Vagina (tissue), 2 donors: ENCODE measurements at regions not wholly inside any gene's neighbourhood (a gene's known extent, or its start where the extent isn't known, plus 50 kb on each side); places are given as distances from the start of the nearest gene placed in this dataset.
A peak's percentile ranks its signal among the peaks of the same experiment; 100 is the strongest.

Source experiments
- DNase-seq, 2 donors: peaks; one replicate each; pipeline ENCODE4 v3.0.0-alpha.2; 2017; ENCODE audit errors: extremely low spot score in 2 of 2
- H3K27ac ChIP-seq: fragments of 200-600 bp; sonication (generic); one replicate; pipeline ENCODE4 v1.5.1; 2019
- H3K27me3 ChIP-seq: fragments of 200-600 bp; sonication (generic); one replicate; pipeline ENCODE4 v1.5.1; 2019
- H3K36me3 ChIP-seq, 2 donors: fragments of 200-600 bp; sonication (generic); one replicate each; pipeline ENCODE4 v1.5.1; 2017 to 2019
- H3K4me1 ChIP-seq: fragments of 200-600 bp; sonication (generic); one replicate; pipeline ENCODE4 v1.5.1; 2019
- H3K4me3 ChIP-seq, 2 donors: fragments of 200-600 bp; sonication (generic); 1 replicate in 1 of 2; 2 replicates in 1 of 2; pipeline ENCODE4 v1.5.1; 2016 to 2019
- H3K9me3 ChIP-seq: fragments of 200-600 bp; sonication (generic); one replicate; pipeline ENCODE4 v1.5.1; 2019
- POLR2A ChIP-seq, 2 donors: fragments of 450-650 bp; IDR thresholded peaks; one replicate each; pipeline ENCODE4 v1.6.1; 2017; ENCODE audit warnings: antibody characterized with exemption in 2 of 2, mild to moderate bottlenecking in 2 of 2, moderate library complexity in 2 of 2
- POLR2AphosphoS5 ChIP-seq, 2 donors: sonication (generic); formaldehyde crosslinking; IDR thresholded peaks; one replicate each; pipeline ENCODE4 v1.9.0; 2017; ENCODE audit warnings: antibody characterized with exemption in 2 of 2, mild to moderate bottlenecking in 2 of 2, low read depth in 1 of 2; ENCODE audit not compliant: insufficient read depth in 1 of 2
- intact Hi-C: fragments of 100-400 bp; cut with DNase I; formaldehyde crosslinking; loops from one replicate; pipeline ENCODE4 v1.15.1; 2023
- TF ChIP-seq, protein P1 (sequence below), 3 experiments: fragments of 450-650 bp in 2 of 3; fragments of 200-600 bp in 1 of 3; sonication (generic) in 1 of 3; IDR thresholded peaks; one replicate each; pipeline ENCODE4 v1.5.1; 2017 to 2019; ENCODE audit warnings: antibody characterized with exemption in 3 of 3, mild to moderate bottlenecking in 2 of 3, moderate library complexity in 2 of 3

DNA sequence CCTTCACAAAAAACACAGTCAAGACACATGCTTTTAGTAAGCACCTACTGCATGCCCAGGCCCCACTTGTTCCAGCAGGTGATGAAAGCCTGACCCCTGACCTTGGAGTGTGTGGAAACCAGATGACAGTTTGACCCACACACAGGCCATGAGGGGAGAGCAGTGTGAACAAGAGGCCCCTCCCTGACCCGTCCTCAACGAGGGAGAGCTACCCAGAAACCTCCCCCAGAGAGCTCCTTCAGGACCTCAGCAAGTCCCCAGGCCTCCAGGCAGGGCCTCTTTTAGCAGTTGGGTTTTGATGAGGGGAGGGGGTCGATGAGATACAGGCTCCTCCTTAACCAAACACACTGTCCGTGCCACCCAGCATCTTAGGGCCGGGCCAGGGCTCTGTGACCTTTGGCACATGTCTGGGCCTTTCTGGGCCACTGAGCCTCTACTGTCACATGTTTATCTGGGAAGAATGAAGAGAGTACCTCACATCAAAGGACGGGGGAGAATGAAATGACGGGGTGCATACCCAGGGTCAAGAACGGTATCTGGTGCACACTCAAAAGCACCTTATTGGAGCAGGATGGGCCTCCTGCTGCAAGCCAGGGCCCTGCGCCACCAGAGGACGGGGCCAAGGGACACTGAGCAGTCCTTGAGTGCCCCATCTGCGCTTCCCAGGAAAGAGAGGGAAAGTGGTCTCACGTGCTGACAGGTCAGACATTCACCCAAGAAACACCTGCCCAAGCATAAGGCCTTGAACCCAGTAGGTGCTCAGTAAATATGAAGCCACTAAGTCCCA, 202.6 kb upstream of the ZMIZ1 start:
- H3K36me3 ChIP-seq, result no peaks in the 10 kb centered on the region

DNA sequence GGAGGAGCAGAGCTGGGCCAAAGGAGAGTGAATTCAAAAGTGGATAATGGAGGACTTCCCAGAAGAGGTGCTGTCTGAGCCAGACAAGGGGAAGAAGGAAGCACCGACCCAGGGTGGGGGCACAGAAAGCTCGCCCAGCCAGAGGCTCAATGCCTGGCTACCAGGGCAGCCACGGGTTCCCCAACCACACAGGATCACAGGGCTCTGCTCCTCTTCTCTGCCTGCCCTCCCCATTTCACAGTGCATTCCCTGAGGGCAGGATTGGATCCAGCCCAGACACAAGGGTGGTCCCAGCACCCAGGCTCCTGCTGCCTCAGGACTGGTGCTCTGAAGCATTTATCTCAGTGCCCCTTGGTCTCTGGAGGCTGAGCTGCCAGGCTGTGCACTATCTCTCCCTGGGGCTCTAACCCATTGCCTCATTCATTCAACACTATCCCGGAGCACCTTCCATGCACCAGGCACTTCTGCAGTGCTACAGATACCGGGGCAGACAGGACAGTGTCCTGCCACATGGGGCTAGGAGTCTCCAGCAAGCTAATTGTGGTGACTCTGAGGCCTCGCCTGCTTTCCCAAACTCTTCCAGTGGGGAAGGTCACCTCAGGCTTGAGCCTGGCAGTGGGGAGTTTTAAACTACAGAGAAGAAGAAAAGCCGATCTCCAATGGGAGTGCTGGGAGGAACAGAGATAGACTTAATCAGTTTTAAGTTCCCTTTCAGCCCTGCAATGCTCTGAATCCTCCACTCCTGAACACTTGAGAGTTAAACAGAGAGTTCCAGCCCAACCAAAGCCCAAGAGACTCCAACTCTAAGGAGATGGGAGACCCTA, 201.8 kb upstream of the ZMIZ1 start:
- DNase-seq, result peak in 1 of 2 donors; percentile 58
- TF ChIP-seq POLR2A (IDR thresholded peaks at IDR 0.05) (no peak), POLR2AphosphoS5 (IDR thresholded peaks at IDR 0.05; ENCODE audit: insufficient read depth in 1 of 2, low read depth in 1 of 2) (no peak)
- TF ChIP-seq, protein P1, sequence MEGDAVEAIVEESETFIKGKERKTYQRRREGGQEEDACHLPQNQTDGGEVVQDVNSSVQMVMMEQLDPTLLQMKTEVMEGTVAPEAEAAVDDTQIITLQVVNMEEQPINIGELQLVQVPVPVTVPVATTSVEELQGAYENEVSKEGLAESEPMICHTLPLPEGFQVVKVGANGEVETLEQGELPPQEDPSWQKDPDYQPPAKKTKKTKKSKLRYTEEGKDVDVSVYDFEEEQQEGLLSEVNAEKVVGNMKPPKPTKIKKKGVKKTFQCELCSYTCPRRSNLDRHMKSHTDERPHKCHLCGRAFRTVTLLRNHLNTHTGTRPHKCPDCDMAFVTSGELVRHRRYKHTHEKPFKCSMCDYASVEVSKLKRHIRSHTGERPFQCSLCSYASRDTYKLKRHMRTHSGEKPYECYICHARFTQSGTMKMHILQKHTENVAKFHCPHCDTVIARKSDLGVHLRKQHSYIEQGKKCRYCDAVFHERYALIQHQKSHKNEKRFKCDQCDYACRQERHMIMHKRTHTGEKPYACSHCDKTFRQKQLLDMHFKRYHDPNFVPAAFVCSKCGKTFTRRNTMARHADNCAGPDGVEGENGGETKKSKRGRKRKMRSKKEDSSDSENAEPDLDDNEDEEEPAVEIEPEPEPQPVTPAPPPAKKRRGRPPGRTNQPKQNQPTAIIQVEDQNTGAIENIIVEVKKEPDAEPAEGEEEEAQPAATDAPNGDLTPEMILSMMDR (IDR thresholded peaks at IDR 0.05), result no peak
- Histone ChIP-seq H3K9me3 (no peaks in the 10 kb centered on the region), H3K27ac (no peak overlapping the region), H3K27me3 (no peaks in the 10 kb centered on the region), H3K4me1 (no peaks in the 10 kb centered on the region), H3K4me3 (no peak overlapping the region), H3K36me3 (no peaks in the 10 kb centered on the region)
- intact Hi-C loops, result no loop called here

More for the DNA sequence above, 202.6 kb upstream of the ZMIZ1 start:
- peak in 1 of 2 donors; percentile 96 for DNase-seq
- Histone ChIP-seq H3K4me3 (no peak overlapping the region), H3K4me1 (no peaks in the 10 kb centered on the region), H3K27me3 (no peaks in the 10 kb centered on the region), H3K27ac (no peak overlapping the region), H3K9me3 (no peaks in the 10 kb centered on the region)
- no peak for TF ChIP-seq POLR2AphosphoS5 (IDR thresholded peaks at IDR 0.05; ENCODE audit: insufficient read depth in 1 of 2, low read depth in 1 of 2)
- TF ChIP-seq, protein P1 (IDR thresholded peaks at IDR 0.05), result no peak
- TF ChIP-seq POLR2A (IDR thresholded peaks at IDR 0.05), result no peak
- intact Hi-C loops, result no loop called here

DNA sequence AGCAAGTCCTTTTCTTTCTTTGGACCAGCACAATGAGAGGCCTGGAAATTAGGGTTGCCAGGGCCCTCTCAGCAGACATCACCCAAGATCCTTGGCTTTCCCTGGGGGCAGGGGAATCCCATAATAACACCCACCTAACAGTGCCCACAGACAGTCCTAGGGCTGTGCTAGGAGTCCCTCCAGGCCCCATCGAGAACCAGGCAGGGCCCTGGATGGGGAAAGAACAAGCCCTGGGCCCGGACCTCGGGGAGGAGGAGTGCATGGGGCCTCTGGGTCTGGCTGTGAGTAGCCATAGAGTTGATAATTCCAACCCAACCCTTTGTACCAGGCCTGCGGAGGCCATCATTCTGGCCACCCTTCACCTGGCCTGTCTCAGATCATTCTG, 201.2 kb upstream of the ZMIZ1 start:
- Histone ChIP-seq H3K27me3 (no peaks in the 10 kb centered on the region), H3K4me3 (no peak overlapping the region), H3K27ac (no peak overlapping the region), H3K9me3 (no peaks in the 10 kb centered on the region), H3K36me3 (no peaks in the 10 kb centered on the region), H3K4me1 (no peaks in the 10 kb centered on the region)
- TF ChIP-seq POLR2A (IDR thresholded peaks at IDR 0.05) (no peak), POLR2AphosphoS5 (IDR thresholded peaks at IDR 0.05; ENCODE audit: insufficient read depth in 1 of 2, low read depth in 1 of 2) (no peak)
- TF ChIP-seq, protein P1 (IDR thresholded peaks at IDR 0.05), result no peak
- intact Hi-C loops, result no loop called here
- peak in 1 of 2 donors; percentile 72 for DNase-seq

DNA sequence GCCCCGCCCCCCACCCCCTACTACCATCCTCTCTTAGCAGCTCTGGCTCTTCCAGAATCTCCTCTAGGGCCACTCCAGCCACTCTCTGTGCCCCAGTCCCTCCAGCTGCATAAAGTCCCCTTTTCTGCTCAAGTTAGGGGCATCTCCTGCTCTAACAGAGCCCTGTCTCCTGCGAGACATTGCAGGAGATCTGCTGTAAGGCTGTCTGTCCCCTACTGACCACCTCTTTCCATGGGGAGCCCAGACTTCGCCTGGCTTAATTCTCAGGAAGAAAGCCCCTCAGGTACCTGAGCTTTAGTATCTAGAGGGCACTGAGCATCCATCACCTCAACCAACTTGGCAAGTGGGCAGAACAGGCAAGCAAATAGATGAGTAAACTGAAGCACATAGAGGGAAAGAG, 200.7 kb upstream of the ZMIZ1 start:
- no peak overlapping the region for H3K27ac ChIP-seq
- DNase-seq, result peak in 1 of 2 donors; percentile 52
- H3K27me3 ChIP-seq, result no peaks in the 10 kb centered on the region
- intact Hi-C loops, result loop anchor here (2.0 kb wide), 1 partner anchor 19 kb away; no protein-coding TSS in a partner anchor
- H3K36me3 ChIP-seq, result no peaks in the 10 kb centered on the region
- no peak overlapping the region for H3K4me3 ChIP-seq
- H3K9me3 ChIP-seq, result no peaks in the 10 kb centered on the region
- no peaks in the 10 kb centered on the region for H3K4me1 ChIP-seq
- TF ChIP-seq POLR2AphosphoS5 (IDR thresholded peaks at IDR 0.05; ENCODE audit: insufficient read depth in 1 of 2, low read depth in 1 of 2) (no peak), POLR2A (IDR thresholded peaks at IDR 0.05) (no peak)
- TF ChIP-seq, protein P1 (IDR thresholded peaks at IDR 0.05), result no peak
